Kidney tubule cell (primary cell): ENCODE measurements at regions not wholly inside any gene's neighbourhood (a gene's known extent, or its start where the extent isn't known, plus 50 kb on each side); places are given as distances from the start of the nearest gene placed in this dataset.
"Not testable (repeated sequence)": the region's sequence is repeated elsewhere in the genome, so short reads cannot be mapped to it uniquely, and the experiment has no call there.

ENCODE experiments used
- DNase-seq: peaks from one replicate; pipeline ENCODE4 v3.0.0-alpha.2; 2018; ENCODE audit warnings: low spot score

DNA sequence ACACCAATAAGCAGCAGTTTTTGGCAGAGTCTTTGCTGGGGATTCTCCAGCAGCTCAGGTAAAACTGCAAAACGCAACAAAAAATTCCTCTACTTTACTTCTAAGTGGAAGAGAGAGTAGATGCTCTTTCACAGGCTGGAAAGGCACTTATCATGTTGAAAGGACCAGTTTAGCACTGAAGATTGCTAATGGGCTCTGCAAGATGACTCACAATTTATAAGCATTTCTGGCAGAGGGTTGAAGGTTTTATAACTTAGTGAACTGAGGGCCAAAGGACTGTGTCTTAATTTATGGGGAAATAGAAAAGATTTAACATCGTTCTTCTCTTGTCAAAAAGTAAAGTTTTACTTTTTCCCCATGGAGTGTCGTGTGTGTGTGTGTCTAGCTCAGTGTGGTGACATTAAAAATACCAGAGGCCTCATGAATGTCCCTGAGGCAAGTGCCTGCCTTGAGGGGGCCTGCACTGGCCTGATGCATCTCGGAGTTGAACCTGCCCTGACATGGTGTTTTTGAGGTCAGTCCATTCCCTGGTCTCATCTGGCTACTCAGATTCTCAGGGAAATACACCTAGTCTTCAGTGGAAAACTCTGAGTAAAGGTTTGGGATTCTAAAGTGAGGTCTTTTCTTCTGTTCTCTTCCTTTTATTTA, 1092.0 kb downstream of the NAALADL2 start:
- DNase-seq, result peak; percentile 2

DNA sequence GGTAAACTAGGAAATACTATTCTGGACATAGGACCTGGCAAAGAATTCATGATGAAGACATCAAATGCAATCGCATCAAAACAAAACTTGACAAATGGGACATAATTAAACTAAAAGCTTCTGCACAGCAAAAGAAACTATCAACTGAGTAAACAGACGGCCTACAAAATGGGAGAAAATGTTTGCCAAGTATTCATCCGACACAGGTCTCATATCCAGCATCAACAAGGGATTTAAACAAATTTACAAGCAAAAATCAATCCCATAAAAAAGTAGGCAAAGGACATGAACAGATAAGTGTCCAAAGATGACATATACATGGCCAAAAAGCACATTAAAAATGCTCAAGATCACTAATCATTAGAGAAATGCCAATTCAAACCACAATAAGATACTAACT, 1088.9 kb downstream of the NAALADL2 start:
- DNase-seq, result no peak

DNA sequence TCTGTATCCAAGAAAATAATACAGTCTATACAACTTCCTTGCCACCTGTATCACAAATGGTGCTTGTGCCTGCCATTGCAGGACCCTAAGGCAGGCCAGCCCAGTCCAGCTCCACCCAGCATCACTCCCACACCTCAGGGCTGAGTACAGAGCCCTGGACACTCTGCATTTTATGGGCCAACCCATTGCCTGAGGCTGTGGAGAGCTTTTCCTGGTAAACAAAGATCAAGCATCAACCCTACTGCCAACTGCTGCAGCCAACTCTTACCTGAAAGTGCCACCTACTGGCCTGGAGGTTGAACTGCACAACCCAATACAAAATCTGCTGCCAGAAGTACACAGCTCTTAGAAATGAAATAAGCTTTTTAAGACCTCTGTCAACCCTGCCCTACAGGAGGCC, 1082.2 kb downstream of the NAALADL2 start:
- peak; percentile 39 for DNase-seq

DNA sequence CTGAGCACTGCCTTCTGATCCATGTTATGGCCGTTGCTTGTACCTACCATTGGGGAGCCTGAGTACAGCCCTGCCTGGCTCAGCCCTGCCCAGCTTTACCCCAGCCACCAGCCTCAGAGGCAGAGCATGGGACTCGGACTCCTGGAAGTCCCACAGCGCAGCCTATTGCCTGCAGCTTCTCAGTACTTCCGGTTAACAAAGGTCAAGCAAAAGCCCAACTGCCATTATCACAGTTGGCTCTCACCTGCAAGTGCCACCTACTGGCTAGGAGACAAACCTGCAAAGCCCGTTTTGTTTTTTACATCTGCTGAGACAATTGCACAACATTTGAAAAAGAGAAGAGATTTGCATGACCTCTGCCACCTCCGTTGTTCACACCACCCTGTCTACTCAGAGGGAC, 1081.7 kb downstream of the NAALADL2 start:
- DNase-seq, result peak; percentile 13

DNA sequence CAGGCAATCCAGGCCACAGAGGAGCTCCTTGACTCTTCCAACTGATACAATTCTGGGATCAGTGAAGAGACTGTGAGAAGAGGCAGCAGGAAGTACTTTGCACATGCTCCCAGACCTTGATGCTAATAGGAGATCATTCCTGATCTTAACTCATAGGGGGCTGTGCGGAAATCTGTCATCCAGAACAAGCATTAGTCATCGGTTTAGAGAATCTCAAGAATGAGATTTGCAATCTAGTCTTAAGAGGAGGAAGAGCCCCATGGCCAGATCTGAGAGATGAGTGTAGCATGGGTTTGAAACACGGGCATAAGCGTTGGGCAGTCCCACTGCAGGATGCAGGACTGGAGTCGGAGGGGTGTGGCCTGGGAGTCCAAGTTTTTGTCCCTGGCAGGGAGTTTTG, 1081.1 kb downstream of the NAALADL2 start:
- DNase-seq, result peak; percentile 83

GRCh38 chr3:175937367-175937766, 1078.2 kb downstream of the NAALADL2 start:
- not testable (repeated sequence) for DNase-seq

GRCh38 chr3:175932586-175932985, 1073.5 kb downstream of the NAALADL2 start:
- DNase-seq, result peak; percentile 5

DNA sequence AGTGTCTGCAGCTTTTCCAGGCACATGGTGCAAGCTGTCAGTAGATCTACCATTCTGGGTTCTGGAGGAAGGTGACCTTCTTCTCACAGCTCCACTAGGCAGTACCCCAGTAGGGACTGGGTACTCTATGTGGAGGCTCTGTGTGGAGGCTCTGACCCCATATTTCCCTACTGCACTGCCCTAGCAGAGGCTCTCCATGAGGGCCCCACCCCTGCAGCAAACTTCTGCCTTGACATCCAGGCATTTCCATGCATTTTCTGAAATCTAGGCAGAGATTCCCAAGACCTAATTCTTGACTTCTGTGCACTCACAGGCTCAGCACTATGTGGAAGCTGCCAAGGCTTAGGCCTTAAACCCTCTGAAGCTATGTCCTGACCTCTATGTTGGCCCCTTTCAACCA, 1060.0 kb downstream of the NAALADL2 start:
- no peak for DNase-seq

- no peak for DNase-seq
Observed at GRCh38 chr3:175916191-175916934, 1057.2 kb downstream of the NAALADL2 start.

- DNase-seq, result peak; percentile 3
Observed at GRCh38 chr3:175914785-175915184, 1055.7 kb downstream of the NAALADL2 start.

DNA sequence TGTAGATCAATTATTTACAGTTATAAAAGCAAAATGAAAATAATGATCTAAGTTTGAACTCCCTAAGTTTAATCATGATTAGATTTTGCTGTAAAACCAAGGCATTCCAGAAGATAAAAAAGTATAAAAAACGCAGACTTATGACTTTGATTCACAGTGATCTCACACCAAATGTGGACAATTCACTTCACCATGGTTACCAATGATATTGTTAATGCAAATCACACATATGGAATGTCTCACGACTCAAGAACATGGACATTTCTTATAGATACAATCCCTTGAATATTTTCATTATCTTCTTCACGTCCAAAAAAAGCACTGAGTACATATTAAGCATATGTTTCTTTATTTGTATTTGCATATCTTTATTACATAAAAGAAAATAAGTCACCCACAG, 1054.2 kb downstream of the NAALADL2 start:
- no peak for DNase-seq

- no peak for DNase-seq
Observed at GRCh38 chr3:175911937-175912336, 1052.8 kb downstream of the NAALADL2 start.

- DNase-seq, result no peak
Observed at GRCh38 chr3:175902226-175902625, 1043.1 kb downstream of the NAALADL2 start.

DNA sequence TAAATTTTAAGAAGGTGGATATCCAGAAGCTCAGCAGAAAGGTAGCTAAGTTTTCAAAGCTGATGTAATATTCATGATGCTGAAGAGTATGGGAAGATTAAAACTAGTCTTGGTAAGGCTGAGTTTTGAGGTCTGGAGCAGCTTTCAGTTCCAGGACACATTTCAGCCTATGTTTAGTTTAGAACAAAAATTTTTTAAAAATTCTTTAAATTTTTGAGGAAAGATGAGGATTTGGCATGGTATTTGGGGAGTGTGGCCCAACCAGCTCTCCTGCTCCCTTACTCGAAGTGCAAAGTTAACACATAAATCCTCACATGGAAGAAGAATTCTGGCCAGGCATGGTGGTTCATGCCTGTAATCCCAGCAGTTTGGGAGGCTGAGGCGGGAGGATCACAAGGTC, 1039.1 kb downstream of the NAALADL2 start:
- DNase-seq, result no peak

DNA sequence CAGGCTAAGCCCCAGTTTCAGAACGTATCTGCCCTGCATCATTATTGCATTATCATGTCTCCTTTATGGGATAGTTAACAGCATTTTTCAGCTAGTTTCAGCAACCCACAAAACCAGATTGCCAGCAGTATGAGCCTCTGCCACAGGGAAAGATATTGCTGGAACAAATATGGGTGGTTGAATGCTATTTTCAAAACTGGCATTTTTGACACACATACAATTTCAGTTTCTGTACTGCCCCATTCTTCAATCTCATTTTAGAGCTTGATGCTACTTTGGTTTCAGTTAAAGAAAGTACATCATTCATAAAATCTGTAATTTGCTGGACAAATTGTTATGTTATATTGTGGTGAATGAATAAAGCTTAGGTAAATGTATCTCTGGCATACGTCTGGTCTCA, 1037.5 kb downstream of the NAALADL2 start:
- no peak for DNase-seq

- DNase-seq, result no peak
Observed at GRCh38 chr3:175895731-175896130, 1036.6 kb downstream of the NAALADL2 start.

GRCh38 chr3:175893566-175893965, 1034.4 kb downstream of the NAALADL2 start:
- no peak for DNase-seq

GRCh38 chr3:175890066-175890465, 1030.9 kb downstream of the NAALADL2 start:
- DNase-seq, result no peak

DNA sequence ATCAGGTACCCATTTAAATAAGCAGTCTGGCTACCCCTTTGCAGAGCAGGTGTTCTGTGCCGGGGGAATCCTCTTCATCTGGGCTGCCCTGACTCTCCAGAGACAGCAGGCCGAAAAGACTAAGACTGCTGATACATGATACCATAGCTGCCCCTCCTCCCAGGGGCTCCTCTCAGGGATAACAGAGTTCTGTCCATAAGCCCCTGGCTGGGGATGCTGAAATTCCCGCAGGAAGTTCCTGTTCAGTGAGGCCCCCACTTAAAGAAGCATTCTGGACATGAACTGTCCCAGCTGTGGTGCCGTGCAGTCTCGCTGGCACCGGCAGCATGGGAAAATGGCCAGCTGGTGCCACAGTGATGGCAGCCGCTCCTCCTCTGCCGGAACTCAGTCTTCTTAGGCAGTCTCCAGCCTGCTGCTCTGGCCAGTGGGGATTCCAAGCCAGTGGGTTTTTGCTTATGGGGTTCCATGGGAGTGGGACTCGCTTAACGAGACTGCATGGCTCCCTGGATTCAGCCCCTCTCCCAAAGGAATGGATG, 1026.2 kb downstream of the NAALADL2 start:
- DNase-seq, result no peak

- no peak for DNase-seq
Observed at GRCh38 chr3:175879417-175879816, 1020.3 kb downstream of the NAALADL2 start.

GRCh38 chr3:175869404-175869803, 1010.3 kb downstream of the NAALADL2 start:
- no peak for DNase-seq

DNA sequence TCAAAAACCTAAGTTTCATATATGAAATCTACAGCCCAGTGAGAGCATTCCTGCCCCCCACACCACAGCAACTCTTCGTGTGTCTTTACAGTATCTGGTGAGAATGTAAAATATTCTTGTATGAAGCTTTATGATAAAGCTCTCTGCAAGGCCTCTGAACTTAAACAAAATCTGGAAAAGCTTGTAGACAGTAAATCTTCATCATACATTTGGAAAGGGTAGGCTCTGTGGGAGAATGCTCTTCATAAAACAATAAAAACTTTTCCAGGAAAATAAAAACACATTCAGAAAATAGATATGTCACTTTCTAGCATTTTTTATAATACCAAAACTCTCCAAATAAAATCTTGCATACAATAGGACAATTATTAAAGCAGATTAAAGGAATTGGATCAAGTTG, 1009.5 kb downstream of the NAALADL2 start:
- no peak for DNase-seq

GRCh38 chr3:175865724-175866123, 1006.6 kb downstream of the NAALADL2 start:
- no peak for DNase-seq

DNA sequence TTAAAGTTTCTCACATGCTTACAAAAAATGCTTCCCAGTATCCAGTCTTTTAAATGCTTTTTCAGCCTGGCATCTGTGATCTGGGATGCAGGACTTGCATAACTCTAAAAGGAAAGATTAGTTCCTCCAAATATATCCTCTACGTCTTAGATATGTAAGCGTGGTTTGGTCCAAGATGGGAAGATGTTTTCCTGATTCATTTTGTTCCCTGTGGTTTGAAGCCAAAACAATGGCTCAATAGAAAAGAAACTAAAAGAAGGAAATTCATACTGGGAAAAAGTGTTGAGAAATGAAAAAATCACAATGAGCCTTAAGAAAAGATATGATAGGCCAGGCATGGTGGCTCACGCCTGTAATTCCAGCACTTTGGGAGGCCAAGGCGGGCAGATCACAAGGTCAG, 1002.8 kb downstream of the NAALADL2 start:
- no peak for DNase-seq
